NAMALWA (cell line): ENCODE measurements at regions not wholly inside any gene's neighbourhood (a gene's known extent, or its start where the extent isn't known, plus 50 kb on each side); places are given as distances from the start of the nearest gene placed in this dataset.
"Not testable (repeated sequence)": the region's sequence is repeated elsewhere in the genome, so short reads cannot be mapped to it uniquely, and the experiment has no call there.

Experiments
- DNase-seq: peaks from one replicate; pipeline ENCODE4 v3.0.0-alpha.2; 2015; ENCODE audit warnings: low spot score

DNA sequence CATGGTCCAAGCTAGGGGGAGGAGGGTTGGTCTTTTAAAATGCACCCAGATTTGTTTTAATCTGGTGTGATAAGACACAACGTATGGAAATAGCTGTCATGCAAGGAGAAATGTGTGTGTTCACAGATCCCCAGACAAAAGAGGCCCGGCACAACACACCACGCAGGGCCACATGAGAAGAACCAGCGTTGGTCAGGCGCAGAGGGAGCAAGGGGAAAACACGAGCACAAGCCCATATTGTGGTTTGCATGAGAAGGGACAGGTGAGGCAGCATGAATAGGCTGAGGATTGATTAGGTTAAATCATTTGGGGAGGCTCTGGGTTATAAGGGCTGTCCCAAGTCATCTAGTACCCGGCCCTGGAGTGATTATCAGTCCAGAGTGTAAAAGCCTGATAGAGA is 272.5 kb upstream of the NCKAP5 start:
- no peak for DNase-seq

DNA sequence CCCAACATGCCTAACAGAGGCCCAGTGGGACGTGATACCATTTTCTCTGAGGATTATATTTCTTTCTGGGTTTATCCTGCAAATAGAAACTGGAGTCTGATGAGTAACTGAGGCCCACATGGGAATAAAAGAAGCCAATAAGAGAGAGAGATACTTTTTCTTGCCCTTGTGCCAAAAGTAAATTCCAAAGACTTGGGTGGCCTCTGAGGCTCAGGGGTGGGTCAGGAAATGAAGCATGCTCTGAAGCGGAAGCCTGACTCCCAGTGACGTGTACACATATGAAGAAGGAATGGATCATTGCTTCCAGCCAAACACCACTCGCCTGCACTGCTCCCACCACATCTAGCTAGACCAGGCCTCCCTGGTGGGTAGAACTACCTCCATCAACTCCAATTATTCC is 273.6 kb upstream of the NCKAP5 start:
- DNase-seq, result no peak

DNA sequence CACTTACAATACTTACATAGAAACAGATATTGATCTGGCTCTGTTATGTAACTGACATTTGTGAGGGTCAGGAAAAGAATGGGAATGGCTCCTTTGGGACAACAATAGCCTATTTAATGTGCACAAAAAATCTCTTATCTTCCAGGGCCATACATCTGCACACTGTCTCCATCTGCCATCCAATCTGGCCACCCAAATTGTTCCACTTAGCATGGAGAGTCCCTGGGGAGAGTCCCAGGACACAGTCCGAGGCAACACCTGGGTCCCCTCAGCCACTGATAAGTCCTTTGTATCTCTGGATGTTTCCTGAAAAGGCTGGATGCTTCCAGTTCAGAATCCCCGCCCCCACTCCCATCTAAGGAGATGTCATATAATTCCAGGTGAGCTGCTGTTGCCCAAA is 274.2 kb upstream of the NCKAP5 start:
- DNase-seq, result no peak

DNA sequence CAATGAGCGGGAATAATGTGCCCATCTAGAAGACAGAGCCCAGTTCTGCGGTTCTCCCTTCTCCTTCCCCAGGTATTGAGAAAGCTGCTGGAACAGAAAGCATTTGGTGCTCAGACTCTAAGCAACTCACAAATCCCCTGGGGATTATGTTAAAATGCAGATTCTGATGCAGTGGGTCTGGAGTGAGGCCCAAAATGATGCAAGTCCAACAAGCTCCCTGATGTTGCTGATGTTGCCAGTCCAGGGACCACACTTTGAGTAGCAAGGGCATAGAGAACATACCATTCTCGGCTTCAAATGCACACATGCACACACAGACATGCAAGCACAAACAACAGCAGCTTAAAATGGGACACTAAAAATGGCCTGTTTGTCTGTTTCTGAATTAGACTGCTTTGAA is 274.8 kb upstream of the NCKAP5 start:
- DNase-seq, result no peak

DNA sequence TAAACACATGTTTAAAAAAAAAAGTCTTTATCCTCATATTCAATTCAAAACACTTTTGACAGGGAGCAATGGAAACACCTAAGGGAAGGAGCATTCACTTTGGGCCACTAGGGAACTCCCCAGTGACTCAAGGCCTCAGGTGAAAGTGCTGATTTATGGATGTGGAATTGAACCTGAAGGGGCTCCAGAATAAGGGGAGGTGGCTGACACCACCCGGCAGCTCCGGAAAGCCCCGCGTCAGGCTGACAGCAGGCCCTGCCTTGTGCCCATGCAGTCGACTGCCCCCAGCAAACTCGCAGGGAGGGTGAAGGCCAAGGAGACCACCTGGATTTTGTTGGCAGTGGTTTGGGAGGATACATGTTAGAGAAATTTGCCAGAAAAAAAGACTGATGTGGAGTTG is 275.3 kb upstream of the NCKAP5 start:
- no peak for DNase-seq

DNA sequence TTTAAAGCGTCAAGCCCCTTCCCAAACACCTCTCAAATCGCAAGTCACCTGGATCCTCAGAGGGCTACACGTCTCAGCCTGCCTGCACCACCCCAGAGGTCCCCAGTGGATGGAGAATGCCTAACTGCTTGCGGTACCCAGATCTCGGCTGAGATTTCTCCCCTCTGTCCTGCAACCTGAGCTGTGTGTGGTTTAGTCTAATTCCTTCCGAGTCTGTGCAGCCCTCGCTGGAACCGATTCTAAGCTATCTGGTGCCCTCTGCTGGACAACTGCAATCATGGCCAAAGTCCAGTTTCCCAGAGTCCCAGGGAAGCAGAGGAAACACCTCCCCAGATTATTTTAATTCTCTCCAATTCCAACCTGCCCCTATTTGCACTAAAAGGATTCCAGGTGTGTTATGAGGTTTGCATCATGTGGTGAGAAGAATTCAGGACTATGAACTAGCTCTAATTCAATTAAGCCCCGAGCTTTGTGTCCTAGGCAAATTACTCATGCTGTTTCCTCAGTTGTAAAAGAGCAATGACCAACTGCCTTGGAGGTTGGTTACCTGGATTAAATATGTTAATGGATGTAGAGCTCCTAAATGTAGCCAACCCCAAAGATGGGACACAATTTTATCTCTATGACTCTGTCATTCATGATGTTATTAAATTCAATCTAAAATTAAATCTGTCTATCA is 276.1 kb upstream of the NCKAP5 start:
- DNase-seq, result peak; percentile 72

DNA sequence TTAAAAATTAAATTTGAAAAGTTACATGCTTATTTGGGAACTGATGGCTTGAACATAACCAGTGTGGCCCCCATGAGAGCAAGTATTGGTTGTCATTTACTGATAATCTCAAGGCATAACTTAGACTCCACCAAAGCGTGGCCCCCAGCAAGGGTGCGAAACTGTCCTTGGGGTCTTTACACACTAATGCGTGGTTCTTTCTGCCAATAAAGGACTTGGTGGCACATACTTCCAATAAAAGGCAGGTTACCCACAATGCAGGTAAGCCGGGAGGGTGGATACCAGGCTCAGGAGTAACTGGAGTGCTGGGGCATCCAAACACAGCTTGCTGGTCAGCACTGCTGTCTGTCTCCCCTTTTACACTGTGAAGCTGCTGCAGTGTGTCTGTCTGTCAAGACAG is 278.2 kb upstream of the NCKAP5 start:
- no peak for DNase-seq

DNA sequence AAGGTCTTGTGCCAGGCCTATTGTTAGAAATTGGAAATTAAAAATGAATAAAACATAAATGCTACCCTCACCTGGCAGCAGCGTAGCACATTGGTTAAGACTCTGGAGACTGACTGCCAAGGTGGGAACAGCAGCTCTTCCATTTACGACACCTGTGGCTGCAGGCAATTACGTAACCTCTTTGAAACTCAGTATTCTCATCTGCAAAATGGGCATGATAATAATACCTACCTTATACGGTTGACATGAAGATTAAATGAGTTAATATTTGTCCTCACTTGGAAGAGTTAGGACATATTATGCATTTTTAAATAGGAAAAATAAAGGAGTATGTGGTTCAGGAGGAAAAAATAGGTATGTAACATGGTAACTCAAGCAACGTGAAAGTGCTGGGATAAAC is 279.3 kb upstream of the NCKAP5 start:
- no peak for DNase-seq

DNA sequence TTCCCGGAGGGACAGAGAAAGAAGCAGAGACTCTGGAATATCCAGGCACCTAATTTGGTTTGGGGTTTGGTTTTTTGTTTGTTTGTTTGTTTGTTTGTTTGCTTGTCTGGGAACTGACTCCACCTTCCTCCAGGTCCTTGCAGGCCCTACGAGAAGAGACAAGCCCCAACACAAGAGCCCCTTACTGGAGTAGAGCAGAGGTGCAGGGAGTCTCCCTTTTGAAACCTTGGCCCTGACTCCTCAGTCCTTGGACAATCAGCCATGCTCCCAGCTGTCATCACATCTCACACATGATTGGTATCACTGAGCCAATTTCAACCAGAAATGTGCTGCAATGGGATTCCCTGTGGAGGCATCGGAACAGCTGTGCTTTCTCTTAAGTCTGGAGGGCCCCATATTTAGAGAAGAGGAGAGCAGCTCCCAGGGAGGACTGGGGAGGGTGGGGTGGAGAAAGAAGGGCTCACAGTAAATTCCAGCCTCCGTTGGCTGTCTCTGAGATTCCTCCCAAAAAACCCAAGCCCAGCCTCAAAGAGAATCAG is 279.9 kb upstream of the NCKAP5 start:
- DNase-seq, result no peak

DNA sequence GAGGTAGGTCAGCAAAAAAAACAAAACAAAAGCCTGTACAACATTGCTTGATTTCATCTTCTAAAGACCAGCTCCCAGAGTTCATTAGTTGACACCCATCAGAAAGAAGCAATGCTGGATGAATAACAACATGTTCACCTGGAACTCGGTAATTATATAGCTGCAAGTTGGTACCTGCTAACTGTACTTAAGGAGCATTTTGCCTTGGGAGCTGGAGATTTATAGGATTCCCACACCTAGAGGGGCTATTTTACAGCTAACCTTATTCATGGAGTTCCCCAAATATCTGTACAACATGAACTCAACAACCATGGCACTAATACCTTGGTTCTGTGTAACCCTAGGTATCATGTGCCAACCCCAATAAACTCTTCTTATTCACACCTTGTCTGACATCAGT is 281.1 kb upstream of the NCKAP5 start:
- no peak for DNase-seq

DNA sequence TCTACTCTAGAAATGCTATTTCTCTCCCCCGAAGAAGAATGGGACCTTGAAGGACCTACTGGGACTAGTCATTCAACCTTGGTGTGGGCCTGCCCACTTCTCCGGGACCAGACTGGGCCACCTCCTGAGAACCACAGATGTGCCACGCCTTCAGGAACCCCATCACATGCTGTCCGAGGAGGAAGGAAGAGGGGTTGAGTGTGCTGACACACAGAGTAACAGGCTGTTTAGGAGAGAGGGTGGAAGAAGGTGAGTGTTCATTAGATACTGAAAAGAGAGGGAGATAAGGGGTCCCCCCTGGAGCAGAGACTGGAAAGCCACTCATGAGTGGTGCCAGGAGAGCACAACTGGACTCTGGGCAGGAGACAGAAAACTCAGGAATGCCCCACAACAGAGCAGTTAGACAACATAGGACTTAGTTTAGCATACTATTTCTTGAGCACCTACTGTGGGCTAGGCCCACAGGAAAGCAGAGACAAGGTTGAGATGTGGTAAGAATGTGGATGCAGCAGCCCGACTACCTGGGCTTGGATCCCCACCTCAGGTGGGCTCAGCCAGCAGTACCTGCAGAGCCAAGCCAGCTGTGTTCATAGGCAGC is 286.4 kb upstream of the NCKAP5 start:
- DNase-seq, result no peak

DNA sequence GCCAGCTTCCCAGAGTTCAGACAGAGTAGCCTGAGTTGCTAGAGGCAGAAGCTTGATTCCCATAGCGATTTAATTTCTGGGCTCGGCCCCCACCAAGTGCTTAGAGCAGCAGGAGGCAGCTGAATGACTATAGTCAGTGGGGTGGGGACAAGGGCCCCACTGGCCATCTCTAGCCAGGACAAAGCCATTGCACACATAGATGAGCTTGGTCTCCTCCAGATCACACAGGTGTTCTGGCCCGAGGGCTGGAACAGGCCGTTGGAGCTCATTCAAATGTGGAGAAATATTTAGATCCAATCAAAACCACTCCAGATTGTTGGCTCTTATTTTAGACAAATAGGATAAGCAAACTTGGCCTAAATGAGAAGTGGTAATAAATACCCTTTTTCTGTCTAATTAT is 287.3 kb upstream of the NCKAP5 start:
- DNase-seq, result no peak

DNA sequence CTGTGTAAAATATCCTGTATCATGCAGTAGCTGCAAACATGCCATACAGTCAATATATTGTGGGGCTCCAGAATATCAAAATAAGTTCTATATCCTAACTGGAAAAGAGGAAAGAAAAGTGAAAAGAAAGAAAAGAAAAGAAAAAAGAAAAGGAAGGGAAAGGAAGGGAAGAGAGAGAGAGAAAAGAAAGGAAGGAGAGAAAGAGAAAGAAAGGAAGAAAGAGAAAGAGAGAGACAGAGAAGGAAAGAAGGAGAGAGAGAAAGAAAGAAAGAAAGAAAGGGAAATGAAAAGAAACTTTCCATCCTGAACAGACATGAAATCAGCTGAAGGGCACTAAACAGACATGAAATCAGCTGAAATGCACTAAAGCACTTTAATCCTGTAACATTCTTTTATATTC is 288.4 kb upstream of the NCKAP5 start:
- no peak for DNase-seq

DNA sequence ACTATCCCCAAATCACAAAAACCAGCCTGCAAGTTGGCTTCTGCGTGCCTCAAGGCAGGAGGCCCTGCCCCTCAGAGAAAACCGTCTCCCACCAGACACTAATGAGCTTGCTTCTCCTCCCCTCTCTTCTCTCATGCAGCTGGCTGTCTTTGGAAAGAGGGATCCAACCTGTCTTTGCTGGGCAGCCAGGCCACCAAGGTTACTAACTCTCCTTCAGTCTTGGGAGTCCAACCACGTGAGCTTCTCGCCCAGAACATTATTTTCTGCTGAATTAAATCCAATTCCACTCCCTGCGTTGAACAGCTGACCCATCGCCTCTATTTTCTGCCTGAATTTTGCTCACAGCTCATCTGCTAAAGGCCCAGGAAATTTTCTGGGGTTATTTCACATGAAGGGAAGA is 291.3 kb upstream of the NCKAP5 start:
- no peak for DNase-seq

DNA sequence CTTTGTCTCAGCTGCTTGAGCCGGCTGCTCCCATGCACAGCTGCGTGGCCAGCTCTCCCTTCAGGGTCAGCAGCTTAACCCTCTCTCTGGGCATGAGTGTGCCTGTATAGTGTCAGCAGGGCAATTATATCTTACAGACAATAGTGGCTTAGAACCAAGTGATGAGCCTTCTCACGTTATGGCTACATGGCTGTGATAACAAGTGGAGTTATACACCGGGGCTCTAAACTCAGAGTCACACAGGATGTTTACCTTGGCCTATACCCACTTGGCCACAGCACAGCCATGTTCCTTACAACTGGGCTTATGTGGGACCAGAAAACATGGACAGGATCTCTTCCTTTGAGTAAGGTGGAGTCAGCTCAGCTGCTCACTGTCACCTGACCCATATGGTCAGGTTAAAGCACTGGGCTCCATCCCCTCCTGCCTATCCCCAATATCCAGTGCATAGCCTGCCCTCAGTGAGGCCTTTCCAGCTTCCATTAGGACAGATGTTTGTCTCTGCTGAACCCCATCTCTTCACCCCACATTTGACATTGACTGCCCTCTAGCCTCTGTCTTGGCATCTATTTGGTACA is 294.2 kb upstream of the NCKAP5 start:
- DNase-seq, result no peak

DNA sequence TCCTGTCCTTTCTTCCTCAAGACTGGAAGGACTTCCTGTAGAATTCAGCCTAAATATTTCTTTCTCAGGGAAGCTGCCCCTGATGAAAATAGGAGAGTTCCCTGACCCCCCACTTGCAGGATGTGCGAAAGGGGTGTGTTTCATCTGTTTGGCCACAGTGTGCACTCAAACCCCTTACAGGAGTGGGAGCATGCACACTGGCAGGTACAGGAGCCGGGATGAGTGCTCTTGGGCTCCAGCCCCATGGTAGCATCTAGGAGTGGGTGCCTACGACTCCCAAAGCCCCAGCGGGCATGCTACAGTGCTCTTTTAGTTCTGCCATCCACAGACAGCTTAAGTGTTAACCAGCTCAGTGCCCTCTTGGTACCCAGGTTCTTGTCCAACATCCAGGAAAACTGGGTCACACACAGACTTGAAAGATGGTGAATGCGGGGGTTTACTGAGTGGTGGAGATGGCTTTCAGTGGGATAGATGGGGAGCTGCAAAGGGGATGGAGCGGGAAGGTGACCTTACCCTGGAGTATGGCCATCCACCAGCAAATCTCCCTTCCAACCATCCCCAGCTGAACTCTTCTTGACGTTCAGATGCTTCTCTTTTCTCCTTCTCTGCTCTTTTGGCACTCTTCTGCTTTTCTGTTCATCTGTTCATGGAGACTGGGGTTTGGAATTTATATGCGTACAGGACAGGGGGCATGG is 295.0 kb upstream of the NCKAP5 start:
- DNase-seq, result no peak

DNA sequence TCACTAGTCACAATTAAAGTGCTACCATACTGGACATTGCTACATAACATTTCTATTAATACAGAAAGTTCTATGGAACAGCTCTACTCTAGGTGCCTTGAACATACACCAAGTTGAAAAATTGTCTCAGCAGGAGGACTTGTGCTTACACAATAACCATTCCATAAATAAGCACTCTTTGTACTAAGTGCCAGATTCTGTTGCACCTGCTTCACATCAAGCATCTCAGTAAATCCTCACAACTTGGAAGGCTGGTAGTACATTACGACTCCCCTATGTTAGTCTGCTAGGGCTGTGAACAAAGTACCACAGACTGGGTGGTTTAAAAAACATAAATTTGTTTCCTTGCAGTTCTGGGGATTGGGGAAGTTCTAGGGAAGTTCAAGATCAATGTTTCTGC is 296.9 kb upstream of the NCKAP5 start:
- DNase-seq, result no peak

DNA sequence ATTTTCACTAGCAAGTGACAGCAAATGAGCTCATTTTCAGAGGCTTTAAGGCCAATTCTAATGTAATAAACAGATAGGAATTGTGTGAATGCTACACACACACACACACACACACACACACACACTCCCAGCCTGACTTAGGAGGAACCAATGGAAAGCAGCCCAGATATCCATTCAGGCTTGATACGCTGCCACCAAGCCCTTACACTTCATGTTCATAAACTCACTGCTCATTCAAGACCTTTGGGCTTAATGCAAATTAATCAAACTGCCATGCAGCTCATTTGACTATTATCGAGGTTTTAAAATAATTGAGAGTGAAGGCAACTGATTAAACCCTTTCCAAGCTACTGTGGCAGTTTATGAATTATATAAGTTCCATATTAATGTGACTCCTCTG is 298.9 kb upstream of the NCKAP5 start:
- no peak for DNase-seq

DNA sequence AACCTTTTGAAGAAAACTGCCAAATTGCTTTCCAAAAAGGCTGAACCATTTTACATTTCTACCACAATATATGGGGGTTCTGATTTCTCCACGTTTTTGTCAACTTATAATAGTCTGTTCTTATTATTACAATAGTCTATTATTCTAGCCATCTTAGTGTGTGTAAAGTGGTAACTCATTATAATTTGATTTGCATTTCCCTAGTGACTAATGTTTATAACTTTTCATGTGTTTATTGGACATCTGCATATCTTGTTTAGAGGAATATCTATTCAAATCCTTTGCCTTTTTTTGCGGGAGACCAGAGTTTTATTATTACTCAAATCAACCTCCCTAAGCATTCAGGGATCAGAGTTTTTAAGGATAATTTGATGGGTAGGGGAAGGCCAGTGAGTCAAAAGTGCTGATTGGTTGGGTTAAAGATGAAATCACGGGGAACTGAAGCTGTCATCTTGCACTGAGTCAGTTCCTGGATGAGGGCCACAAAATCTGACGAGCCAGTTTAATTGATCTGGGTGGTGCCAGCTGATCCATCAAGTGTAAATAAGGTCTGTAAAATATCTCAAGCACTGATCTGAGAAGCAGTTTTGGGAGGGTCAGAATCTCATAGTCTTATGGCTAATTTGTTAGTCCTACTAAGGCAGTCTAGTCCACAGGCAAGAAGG is 303.4 kb upstream of the NCKAP5 start:
- no peak for DNase-seq

DNA sequence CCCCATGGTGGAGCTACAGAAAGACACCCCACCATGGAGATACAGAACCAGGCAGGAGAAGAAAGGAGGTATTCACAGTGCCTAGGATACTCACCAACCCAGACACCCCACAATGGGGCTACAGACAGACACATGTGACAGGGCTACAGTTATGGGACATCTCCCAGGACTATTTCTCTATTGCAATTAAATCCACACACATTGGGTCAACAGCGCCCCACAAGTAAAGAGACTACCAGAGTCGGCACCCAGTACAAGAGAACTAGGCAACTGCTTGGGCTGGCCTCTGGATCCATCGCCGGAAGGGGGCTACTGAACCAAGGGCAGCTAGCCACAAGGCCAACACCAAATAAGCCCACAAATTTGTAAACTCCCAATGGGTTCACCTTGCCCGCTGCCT is 310.1 kb upstream of the NCKAP5 start:
- DNase-seq, result no peak

DNA sequence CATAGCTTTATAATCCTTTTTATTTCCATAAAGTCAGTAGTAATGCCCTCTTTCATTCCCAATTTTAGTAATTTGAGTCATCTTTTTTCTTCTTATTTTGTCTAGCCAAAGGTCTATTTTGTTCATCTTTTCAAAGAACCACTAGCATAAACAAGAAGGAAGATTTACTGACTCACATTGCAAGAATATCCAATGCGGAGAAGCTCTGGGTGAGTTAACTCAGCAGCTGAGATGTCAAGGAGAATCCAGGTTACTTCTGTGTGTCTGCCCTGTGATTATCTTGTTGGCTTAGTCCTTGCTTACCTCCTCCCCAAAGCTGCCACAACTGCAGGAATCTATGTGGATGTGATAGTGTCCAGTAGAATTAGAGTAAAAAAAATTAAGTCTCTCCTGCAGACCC is 311.4 kb upstream of the NCKAP5 start:
- no peak for DNase-seq

DNA sequence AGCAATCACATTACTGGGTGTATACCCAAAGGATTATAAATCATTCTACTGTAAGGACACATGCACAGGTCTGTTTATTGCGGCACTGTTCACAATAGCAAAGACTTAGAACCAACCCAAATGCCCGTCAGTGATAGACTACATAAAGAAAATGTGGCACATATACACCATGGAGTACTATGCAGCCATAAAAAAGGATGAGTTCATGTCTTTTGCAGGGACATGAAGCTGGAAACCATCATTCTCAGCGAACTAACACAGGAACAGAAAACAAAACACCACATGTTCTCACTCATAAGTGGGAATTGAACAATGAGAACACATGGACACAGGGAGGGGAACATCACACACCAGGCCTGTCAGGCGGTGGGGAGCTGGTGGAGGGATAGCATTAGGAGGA is 313.9 kb upstream of the NCKAP5 start:
- not testable (repeated sequence) for DNase-seq
